ENCODE measurements at regions not wholly inside any gene's neighbourhood (a gene's known extent, or its start where the extent isn't known, plus 50 kb on each side); places are given as distances from the start of the nearest gene placed in this dataset.

- TF ChIP-seq POLR2A (IDR thresholded peaks at IDR 0.05; ENCODE audit: low read length) (no peak), CTCF (IDR thresholded peaks at IDR 0.05) (no peak), SMC3 (IDR thresholded peaks at IDR 0.05) (no peak), PBX3 (IDR thresholded peaks at IDR 0.05) (no peak), USF2 (IDR thresholded peaks at IDR 0.05) (no peak), RCOR1 (IDR thresholded peaks at IDR 0.05; ENCODE audit: low read depth, low read length) (no peak)
Measured at GRCh38 chr20:62566266-62566665, 76.0 kb upstream of the SLCO4A1 start.

Data from A549 (cell line).